GM12892 (cell line): ENCODE measurements at regions not wholly inside any gene's neighbourhood (a gene's known extent, or its start where the extent isn't known, plus 50 kb on each side); places are given as distances from the start of the nearest gene placed in this dataset.

Experiments
- POLR2A ChIP-seq: IDR thresholded peaks from 2 replicates; pipeline ENCODE4 v1.6.1; 2011; ENCODE audit warnings: low read depth, low read length, control low read depth
- POLR2AphosphoS5 ChIP-seq: IDR thresholded peaks from 2 replicates; pipeline ENCODE4 v1.6.1; 2011; ENCODE audit warnings: low read depth, low read length, control low read depth
- TAF1 ChIP-seq: IDR thresholded peaks from 2 replicates; pipeline ENCODE4 v1.6.1; 2011; ENCODE audit warnings: low read depth, mild to moderate bottlenecking, control low read depth, low read length, borderline replicate concordance

DNA sequence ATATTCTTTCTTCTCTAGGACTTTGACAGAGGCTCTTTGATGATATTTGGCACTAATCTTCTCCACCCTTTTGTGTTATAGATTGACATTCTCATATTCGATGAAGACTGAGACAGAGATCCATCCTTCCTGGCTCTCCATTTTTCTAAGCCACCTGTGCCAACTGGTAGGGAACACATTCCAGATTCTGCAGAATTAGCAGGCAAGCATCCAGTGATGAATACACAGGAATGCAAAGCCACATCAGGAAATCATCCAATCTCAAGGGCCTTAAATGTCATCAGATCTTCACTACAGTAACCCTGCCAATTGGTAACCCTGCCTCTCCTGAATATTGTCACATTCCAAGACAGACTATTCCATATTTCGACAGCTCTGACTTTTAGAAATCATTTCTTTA lies 718.4 kb upstream of the API5 start:
- no peak for TF ChIP-seq TAF1
- TF ChIP-seq POLR2A: no peak
- no peak for TF ChIP-seq POLR2AphosphoS5
